Stimulated activated naive CD4-positive, alpha-beta T cell (primary cell): ENCODE measurements at regions not wholly inside any gene's neighbourhood (a gene's known extent, or its start where the extent isn't known, plus 50 kb on each side); places are given as distances from the start of the nearest gene placed in this dataset.
"Not testable (repeated sequence)": the region's sequence is repeated elsewhere in the genome, so short reads cannot be mapped to it uniquely, and the experiment has no call there.

Source experiments
- DNase-seq, 6 experiments: peaks; one replicate each; lab custom pipeline; 2025; lab: John Stamatoyannopoulos, UW

DNA sequence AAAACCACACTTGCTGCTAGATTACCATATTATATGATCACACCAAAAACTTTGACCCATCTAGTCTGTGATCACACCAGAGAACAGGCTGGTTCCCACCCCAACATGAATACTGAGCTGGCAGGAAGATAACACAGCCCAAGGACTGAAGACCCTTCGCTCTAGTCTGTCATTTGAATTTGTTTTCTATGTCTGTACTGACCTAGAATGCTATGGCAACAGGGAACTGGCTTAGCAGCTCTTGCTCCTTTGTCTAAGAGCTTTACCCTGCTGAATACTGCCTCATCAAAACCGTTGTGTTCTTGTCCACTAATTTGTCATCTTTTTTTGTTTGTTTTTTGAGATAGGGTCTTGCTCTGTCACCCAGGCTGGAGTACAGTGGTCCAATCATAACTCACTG is 420.4 kb downstream of the AASDHPPT start:
- no peak for DNase-seq

DNA sequence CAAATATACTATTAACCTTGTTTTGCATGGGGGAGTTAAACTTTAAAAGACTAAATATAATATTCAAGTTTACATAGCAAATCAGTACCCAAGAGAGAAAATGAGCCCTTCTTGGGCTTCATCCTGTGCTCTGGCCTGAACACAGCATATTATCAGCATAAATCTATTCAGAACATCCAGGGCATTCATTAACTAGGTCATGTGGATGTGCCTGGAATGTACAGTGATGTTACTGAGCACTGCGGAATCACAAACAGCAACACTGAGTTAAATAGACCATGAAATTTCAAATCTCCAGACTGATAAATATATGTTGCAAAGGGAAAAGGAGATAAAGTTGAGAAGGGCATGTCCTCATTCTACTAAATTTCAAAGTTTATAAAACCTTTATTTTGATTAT is 426.4 kb downstream of the AASDHPPT start:
- DNase-seq: no peak

DNA sequence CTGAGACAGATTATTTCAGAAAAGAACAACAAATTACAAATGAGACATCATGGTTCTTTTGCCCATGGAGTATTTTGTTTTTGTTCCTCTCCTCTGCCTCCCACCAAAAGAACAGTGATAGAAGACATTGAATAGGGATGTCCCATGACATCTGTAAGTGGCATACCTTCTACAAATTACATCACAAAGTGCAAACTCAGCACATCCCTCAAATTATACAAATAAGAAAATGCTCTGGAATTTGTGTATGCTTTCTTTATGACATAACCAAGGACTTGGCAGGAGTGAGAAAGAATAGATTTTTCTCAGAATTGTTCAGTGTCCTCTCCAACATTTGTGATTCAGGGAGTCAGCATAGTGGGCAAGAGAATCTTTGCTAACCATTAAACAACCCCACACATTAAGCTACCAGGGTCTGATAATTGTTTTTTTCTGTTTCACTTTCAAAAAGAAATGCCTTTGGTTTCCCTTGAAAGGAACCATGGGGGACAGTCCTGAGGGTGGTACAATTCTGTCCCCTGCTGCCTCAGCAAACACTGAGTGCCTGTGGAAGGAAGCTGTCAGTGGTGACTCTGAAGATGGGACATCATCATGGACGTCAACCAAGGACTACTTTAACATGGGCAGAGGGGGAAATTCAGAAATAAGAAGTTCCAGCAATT is 430.3 kb downstream of the AASDHPPT start:
- no peak for DNase-seq

DNA sequence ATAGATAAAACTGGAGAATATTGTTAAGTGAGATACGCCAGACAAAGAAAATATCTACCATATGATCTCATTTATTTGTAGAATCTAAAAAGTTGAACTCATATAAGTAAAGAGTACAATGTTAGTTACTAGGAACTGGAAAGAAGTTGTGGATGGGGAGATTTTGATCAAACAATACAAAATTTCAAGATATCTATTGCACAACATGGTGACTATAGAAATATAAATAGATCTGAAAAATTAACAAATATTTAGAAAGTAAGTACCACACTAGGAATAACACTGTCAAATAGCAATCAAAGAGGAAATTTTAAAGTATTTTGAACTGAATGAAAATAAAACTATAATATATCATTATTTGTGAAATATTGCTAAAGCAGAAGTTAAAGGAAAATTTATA is 437.2 kb downstream of the AASDHPPT start:
- DNase-seq: no peak

DNA sequence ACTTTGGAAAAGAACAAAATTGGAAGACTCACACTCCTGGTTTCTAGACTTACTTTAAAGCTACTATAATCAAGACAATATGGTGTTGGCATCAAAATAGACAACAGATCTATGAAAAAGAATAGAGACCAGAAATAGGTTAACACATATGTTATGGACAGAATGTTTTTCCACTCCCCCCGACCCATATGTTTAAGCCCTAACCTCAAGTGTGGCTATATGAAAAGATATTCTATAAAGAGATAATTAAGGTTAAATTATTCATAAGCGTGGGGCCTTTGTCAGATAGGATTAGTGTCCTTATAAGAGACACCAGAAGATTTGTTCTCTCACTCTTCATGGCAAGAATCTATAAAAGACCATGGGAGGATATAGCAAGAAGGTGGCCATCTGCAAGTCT is 440.0 kb downstream of the AASDHPPT start:
- no peak for DNase-seq

DNA sequence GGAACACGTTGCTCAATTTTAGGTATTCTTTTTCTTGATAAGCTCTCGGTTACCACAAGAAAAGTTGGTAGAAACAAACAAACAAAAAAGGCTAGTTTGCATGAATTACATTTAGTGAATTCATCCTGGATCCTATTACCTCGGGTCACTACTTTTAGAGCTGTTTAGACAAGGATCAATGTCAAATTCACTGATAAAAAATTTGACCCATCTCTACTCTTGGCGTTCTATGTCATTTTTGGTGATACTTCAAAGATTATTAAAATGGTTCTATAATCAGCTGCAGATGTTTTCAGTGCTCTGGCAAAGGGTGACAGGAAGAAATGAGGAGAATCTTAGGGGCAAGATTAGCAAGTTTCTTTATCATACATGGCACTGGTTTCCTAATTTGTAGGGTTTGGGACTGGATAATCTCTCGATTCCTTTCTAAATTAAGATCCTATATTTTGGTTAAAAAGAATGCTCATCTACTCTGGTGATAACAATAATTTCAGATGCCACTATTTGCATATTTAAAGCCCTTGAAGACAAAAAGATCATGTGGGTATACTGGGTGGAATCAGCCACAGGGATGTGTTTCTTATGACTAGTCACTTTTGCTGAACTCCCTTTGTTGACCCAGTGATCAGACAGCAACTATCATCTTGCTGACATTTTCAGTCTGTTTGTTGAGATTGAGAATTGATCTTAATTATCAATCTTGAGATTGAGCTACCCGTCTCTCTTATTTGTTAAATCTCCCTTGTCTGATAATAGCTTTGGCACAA is 442.9 kb downstream of the AASDHPPT start:
- no peak for DNase-seq

DNA sequence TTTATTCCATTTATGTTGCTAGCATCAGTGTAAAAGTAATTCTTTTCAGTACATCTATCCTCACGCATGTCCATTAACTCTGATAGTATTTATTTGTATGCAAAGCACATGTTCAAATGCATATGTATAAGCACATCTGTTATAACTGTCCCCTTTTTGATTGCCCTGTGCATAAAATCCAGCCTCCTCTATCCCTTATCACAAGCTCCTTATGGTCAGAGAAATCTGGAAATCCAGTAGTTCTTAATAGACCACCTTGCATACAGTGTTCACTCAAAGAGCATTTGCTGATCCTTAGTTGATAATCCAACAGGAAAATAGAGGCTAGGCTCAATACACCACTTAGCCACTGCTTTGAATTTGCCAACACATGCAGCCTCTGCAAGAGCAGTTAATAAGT is 443.5 kb downstream of the AASDHPPT start:
- DNase-seq: no peak

DNA sequence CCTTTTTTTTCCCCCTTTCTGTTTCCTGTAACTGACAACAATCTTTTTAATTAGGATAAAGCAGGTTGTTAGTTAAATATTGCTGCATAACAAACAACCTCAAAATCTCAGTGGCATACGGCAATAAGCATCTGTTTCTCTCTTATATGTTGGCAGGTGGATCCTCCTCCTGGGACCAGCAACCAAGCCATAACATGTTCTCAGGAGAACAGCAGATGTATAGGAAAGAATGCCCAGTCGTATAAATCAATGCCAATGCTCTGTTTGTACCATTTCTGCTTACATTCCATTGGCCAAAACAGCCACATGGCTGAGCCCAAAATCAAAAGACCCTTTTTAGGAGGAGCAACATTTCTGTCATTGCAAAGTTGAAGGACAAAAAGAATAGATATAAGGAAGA is 445.7 kb downstream of the AASDHPPT start:
- no peak for DNase-seq

DNA sequence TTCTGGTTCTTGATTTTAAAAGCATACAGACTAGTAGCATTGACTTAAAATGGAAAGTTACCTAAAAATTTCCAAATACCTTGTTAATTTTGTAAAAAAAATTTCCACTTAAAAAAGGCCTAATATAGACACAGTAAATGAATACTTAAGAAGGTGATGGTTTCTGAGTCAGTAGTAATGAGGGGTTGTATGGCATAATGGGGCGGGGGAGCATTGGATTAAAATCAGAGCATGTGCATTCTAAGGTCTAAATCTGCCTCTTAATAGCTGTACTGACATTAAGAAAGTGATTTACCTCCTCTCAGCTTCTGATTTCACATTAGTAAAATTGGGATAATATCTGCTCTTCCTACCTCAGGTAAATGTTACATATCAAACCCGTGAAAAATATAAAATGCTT is 446.5 kb downstream of the AASDHPPT start:
- no peak for DNase-seq

DNA sequence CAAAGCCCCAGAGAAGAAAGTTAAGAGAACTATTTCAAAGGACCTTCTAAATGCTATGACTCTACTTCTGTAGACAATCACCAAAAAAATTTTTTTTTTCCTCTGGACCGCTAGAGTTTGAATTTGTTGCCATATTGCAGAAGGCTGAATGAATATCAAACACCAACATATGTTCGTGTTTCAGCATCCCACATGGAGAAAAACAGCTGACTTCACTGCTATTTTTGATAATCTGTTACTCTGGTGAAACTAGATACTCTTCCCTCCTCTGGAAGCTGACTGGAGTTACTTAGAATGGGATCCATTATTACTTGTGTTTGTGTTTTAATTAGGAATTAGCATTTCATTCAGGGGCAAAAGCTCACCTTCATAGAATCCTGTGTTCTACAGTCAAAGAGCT is 447.0 kb downstream of the AASDHPPT start:
- DNase-seq: no peak

DNA sequence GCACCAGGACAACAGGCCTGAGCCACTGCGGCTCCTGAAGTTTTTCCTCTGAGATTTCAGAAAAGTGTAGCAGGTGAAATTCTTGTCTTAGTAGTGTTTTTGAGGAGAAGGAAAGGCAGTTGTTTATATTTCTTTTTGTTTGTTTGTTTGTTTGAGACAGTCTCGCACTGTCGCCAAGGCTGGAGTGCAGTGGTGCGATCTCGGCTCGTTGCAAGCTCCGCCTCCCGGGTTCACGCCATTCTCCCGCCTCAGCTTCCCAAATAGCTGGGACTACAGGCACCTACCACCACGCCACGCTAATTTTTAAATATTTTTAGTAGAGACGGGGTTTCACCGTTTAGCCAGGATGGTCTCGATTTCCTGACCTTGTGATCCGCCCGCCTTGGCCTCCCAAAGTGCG is 454.2 kb downstream of the AASDHPPT start:
- not testable (repeated sequence) for DNase-seq

DNA sequence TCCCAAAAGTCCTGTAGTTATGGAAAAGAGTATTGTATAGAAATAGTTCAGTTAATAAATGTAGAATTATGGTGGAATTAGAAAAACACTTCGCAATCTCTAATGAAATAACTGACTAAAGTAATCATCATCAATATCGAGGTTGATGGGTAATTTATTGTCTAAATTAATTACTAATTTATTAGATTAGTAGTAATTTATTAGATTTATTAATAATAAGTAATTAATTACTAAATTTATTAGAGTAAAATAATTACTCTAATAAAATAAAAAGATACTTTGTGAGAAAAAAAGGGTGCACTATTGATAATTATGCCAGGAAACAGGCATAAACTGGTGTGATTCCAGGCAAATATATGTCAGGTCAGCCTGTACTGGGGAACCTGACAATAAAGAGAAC is 455.6 kb downstream of the AASDHPPT start:
- no peak for DNase-seq

DNA sequence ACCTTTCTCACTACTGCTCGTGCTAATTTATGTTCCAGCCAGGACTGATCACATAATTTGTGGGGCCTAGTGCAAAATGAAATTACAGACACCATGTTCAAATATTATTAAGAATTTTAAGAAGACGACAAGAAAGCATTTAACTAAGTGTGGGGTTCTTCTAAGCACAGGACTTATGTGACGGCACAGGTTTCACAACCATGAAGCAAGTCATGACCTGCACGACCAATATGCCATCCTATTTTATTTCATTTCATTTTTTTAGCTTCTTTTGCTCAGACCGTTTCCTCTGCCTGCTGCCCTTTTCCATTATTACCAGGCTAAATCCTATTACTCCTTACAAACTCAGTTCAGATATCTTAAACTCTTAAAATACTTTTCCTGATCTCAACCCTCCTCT is 462.5 kb downstream of the AASDHPPT start:
- DNase-seq: no peak

DNA sequence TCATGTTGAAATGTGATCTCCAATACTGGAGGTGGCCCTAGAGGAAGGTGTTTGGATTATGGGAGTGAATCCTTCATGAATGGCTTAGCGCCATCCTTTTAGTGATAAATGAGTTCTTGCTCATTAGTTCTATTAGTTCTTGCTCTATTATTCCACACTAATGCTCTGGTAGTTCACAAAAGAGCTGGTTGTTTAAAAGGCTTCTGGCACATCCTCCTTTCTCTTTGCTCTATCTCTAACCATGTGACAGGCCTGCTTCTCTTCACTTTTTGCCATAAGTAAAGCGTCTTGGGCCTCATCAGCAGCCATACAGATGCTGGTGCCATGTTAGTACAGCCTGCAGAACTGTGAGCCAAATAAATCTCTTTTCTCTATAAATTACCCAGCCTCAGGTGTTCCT is 469.9 kb downstream of the GUCY1A2 start:
- no peak for DNase-seq

DNA sequence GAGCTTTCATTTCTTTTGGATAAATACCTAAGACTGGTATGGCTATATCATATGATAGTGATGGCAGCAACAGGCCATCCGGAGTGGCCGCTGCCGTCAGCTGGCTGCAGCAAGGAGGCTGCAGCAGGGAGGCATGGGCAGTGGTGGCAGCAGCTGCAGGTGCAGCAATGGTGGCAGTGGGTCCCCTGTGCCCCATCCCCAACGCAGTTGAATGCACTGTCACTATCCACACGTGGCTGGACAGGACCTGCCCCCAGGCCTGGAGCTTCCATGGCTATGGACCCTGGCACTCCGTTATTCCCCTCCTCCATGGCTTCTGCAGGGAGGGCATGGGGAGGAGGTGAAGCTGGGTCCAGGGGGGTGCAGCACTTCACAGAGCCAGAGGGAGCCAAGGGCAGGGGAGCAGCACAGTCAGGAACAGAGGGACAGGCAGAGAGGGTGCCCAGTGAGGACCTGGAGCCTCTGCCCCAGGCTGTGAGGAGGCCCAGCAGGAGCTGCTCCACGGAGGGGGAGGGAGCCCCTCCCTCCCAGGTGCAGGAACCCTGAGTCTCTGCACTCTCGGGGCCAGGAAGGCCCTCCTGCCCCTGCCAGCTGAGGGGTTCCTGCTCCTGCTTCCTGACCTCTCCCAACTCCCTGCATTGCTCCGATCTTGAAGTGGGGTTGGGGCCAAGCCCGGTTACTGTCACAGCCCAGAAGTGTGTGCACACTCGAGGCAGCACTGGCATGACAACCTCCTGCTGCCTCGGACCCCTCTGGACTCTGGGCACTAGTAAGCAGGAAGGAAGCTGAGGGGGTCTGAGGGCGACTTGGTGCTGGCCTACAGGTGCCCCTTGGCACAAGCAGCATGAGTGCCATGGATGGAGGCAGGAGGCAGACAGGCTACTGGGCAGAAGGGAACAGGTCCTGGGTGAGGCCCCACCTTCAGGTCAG is 466.3 kb downstream of the GUCY1A2 start:
- no peak for DNase-seq

DNA sequence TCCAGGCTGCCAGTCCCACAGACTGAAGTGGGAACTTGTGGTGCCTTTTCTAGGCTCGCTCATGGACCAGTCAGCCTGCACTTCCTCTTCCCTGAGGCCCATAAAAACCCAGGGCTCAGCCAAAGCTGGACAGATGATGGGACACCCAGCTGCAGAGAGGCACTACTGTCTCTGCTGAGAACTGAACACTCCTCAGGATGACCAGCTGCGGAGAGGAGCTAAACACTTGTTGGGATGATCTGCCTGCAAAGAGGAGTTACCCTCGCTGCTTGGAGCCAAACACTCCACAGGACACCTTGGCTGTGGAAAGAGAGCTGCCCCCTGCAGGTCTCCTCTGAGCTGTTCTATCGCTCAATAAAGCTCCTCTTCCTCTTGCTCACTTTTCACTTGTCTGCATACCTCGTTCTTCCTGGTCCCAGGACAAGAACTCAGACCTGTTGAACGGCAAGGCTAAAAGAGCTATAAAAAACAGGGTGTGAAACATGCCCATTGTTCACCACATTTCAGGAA is 465.5 kb downstream of the GUCY1A2 start:
- no peak for DNase-seq

DNA sequence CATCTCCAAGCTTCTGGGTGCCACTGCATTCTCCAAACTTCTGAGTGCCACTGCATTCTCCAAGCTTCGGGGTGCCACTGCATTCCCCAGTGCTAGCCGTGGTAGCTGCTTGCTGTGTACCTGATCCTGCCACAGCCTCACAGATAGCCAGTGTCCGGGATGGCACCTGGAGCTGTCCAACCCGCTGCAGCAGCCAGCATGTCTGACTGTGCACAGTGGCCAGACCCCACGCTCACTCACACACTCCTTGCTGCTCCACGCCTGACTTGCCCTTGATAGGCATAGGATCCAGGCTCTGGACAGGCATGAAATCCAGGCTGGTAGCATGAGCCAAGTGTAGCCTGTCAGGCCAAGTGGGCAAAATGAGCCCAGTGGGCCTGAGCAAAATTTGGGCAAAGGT is 465.0 kb downstream of the GUCY1A2 start:
- DNase-seq: no peak

DNA sequence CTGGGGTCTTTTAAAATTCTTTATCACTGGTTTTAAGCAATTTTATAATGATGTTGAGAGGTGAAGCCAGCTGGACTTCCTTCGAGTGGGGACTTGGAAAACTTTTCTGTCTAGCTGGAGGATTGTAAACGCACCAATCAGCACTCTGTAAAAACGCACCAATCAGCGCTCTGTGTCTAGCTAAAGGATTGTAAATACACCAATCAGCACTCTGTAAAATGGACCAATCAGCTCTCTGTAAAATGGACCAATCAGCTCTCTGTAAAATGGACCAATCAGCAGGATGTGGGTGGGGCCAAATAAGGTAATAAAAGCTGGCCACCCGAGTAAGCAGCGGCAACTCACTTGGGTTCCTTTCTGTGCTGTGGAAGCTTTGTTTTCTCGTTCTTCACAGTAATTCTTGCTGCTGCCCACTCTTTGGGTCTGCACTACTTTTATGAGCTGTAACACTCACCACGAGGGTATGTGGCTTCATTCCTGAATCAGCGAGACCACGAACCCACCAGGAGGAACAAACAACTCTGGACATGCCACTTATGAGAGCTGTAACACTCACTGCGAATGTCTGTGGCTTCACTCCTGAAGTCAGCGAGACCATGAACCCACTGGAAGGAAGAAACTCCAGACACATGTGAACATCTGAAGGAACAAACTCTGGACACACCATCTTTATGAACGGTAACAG is 462.6 kb downstream of the GUCY1A2 start:
- DNase-seq: not testable (repeated sequence)

DNA sequence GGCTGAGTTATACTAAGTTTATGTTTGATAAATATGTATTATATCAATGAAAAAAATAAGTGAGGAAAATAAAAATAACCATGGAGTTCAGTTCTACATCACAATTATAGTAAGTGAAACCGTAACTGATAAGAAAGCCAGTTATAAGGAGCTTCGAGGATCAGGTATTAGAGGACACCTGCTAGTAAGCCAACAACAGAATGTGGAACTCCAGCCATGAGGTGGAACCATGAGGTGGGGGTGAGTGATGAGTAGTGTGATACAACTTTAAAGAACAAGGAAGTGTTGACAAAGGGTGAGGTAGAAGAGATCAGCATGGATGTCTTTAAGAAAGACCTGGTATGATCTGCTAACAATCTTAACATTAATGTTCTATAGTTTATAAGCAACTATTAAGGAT is 452.9 kb downstream of the GUCY1A2 start:
- DNase-seq: no peak

DNA sequence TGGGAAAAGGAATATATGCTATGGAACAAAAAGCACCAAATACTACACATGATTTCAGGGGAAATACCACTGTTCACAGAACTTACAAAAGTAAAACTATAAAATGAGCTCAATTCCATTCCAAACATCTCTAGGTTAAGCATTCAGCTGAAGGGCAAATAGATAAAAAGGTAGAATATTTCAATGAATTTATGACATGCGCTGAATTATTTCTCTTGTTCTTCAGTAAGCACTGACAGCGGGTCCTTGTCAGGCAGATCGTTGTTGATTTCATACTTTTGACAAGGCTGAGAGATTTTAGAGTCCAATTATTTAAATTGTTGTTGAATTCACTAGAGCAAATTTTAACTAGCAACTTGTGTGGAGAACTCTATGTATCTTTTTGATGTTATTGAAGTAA is 449.6 kb downstream of the GUCY1A2 start:
- DNase-seq: no peak

DNA sequence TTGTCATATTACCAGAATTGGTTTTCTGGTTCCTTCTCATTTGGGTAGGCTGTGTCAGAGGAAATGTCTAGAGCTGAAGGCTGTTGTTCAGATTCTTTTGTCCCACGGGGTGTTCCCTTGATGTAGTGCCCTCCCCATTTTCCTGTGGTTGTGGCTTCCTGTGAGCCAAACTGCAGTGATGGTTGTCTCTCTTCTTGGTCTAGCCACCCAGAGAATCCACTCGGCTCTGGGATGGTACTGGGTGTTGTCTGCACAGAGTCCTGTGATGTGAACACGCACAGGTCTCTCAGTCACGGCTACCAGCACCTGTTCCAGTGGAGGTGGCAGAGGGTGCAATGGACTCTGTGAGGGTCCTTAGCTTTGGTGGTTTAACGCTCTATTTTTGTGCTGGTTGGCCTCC is 440.9 kb downstream of the GUCY1A2 start:
- peak in 1 of 6 experiments; percentile 3 for DNase-seq

DNA sequence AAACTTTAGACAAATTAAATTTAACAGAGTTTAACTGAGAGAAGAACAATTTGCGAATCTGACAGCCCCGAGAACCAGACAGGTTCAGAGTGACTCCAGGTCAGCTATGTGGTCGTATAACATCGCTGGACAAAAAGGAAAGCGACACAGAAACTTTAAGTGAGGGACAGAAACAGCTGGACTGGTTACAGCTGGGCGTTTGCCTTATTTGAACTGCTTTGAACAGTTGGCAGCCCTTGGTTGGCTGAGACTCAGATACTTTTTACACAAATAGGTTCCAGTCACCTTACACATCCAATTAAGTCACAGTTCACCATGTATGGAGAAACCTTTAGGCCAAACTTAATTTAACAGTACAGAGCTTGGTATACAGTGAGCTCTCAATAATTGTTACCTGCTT is 436.9 kb downstream of the GUCY1A2 start:
- no peak for DNase-seq
